ENCODE measurements at regions not wholly inside any gene's neighbourhood (a gene's known extent, or its start where the extent isn't known, plus 50 kb on each side); places are given as distances from the start of the nearest gene placed in this dataset.

- no peak for TF ChIP-seq CTCF (IDR thresholded peaks at IDR 0.05; ENCODE audit: control insufficient read depth, insufficient read depth, low read depth, low read length, missing control alignments)
- no peak overlapping the region for H3K4me3 ChIP-seq (ENCODE audit: control insufficient read depth, low read depth, low read length)
- no peak for DNase-seq (ENCODE audit: low read depth)
Measured at GRCh38 chr18:73409242-73409641, 541.5 kb upstream of the NETO1 start.

GRCh38 chr18:73408469-73408868 is 540.7 kb upstream of the NETO1 start:
- no peak for TF ChIP-seq CTCF (IDR thresholded peaks at IDR 0.05; ENCODE audit: control insufficient read depth, insufficient read depth, low read depth, low read length, missing control alignments)
- no peak for DNase-seq (ENCODE audit: low read depth)
- no peak overlapping the region for H3K4me3 ChIP-seq (ENCODE audit: control insufficient read depth, low read depth, low read length)

- no peak for TF ChIP-seq CTCF (IDR thresholded peaks at IDR 0.05; ENCODE audit: control insufficient read depth, insufficient read depth, low read depth, low read length, missing control alignments)
Measured at GRCh38 chr18:73407506-73407905, 539.7 kb upstream of the NETO1 start.

GRCh38 chr18:73384246-73384645 is 516.5 kb upstream of the NETO1 start:
- no peak for TF ChIP-seq CTCF (IDR thresholded peaks at IDR 0.05; ENCODE audit: control insufficient read depth, insufficient read depth, low read depth, low read length, missing control alignments)
- no peak for DNase-seq (ENCODE audit: low read depth)
- no peak overlapping the region for H3K4me3 ChIP-seq (ENCODE audit: control insufficient read depth, low read depth, low read length)

More at GRCh38 chr18:73407506-73407905, 539.7 kb upstream of the NETO1 start:
- no peak for DNase-seq (ENCODE audit: low read depth)
- no peak overlapping the region for H3K4me3 ChIP-seq (ENCODE audit: control insufficient read depth, low read depth, low read length)

- no peak for TF ChIP-seq CTCF (IDR thresholded peaks at IDR 0.05; ENCODE audit: control insufficient read depth, insufficient read depth, low read depth, low read length, missing control alignments)
- no peak for DNase-seq (ENCODE audit: low read depth)
- no peak overlapping the region for H3K4me3 ChIP-seq (ENCODE audit: control insufficient read depth, low read depth, low read length)
Measured at GRCh38 chr18:73381699-73382036, 513.9 kb upstream of the NETO1 start.

- H3K4me3 ChIP-seq (ENCODE audit: control insufficient read depth, low read depth, low read length) = no peak overlapping the region
- no peak for DNase-seq (ENCODE audit: low read depth)
- TF ChIP-seq CTCF (IDR thresholded peaks at IDR 0.05; ENCODE audit: control insufficient read depth, insufficient read depth, low read depth, low read length, missing control alignments) = no peak
Measured at GRCh38 chr18:73381016-73381698, 513.4 kb upstream of the NETO1 start.

All from AG09309 (cell line).